ENCODE measurements at regions not wholly inside any gene's neighbourhood (a gene's known extent, or its start where the extent isn't known, plus 50 kb on each side); places are given as distances from the start of the nearest gene placed in this dataset.

DNA sequence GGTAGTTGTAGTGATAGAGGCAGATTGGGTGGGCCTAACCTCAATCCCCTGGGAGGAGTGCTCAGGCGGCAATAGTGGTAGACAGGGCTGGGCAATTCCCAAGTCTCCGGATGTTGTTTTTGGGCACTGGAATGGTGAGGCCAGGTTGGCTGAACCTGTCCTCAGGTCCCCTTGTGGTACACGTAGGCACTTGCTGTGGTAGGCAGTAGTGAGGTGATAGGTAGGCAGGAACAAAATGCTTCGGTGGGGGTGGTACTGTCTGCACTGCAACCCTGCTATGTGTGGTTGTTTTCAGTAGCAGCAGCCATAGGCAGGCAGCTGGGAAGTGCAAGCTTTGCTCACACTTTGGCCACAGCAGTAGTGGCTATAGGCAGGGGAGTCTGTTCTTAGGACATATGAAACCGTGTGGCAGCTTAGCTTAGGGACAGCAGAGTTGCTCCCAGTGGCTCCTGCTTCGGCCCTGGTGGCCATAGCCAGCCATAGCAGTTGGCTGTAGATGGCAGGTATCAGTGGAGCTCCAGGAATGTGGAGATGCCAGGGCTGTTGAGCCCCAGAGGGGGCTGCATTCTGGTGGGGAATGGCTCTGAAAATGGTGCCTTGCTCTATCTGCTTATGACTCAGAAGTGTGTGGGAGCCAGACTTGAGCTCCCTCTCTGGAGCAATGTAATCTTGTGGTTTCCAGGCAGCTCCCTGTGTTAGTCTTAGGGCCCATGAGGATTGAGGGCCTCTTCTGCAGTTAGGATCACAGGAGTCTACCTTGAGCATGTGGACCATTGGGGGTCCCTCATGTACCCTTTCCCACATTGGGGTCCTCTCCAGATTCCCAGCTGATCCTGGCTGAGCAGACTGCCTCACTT lies 241.8 kb upstream of the BMP2 start:
- BruUV-seq (replicated peaks) = no TSS peak
- POLR2A ChIA-PET = no interaction called here
- Histone ChIP-seq H4K20me1 (ENCODE audit: insufficient read depth, low read length) (no peaks in the 10 kb centered on the region), H3K36me3 (replicated peaks in 1 of 2; ENCODE audit: control insufficient read depth in 1 of 2, insufficient read depth in 2 of 2, low read length in 2 of 2) (no peaks in the 10 kb centered on the region), H3K79me2 (ENCODE audit: insufficient read depth, low read length) (no peaks in the 10 kb centered on the region), H3K9me3 (ENCODE audit: low read length) (peaks cover 45% of the 10 kb centered on the region), H3K27me3 (ENCODE audit: control insufficient read depth in 1 of 2, insufficient read depth in 2 of 2, low read length in 2 of 2) (no peaks in the 10 kb centered on the region), H3K4me3 (replicated peaks in 1 of 3; ENCODE audit: insufficient read depth in 1 of 3, low read depth in 2 of 3, low read length in 3 of 3) (no peak overlapping the region), H3K4me1 (ENCODE audit: insufficient read depth, low read length) (no peaks in the 10 kb centered on the region), H3K9ac (ENCODE audit: insufficient read depth, low read depth, low read length) (no peak overlapping the region), H3K27ac (ENCODE audit: extremely low read length, insufficient read depth, low read length) (no peak overlapping the region), H2AFZ (ENCODE audit: low read length) (no peak overlapping the region), H3K4me2 (ENCODE audit: low read depth, low read length) (no peak overlapping the region)
- peak; percentile 94 for ATAC-seq
- no peak for FAIRE-seq
- WGBS (ENCODE audit: low lambda C conversion rate) = 37% methylated on average over 5 of the region's 6 CpGs
- CTCF ChIA-PET (ENCODE audit: low intra/inter-chr PET ratio, low total read pairs) = no interaction called here
- no peak for DNase-seq (ENCODE audit: low spot score)
- in situ Hi-C loops (cut with HindIII; ENCODE audit: extremely low pct_ligation_motif_present, low pct_unique_long_range_greater_than_20kb) = no loop called here
- intact Hi-C loops (cut with micrococcal nuclease; ENCODE audit: unreplicated experiment) = no loop called here
- TF ChIP-seq MXI1 (IDR thresholded peaks at IDR 0.05; ENCODE audit: borderline replicate concordance, low read depth, low read length) (no peak), ZNF567 (CRISPR knock-in tag; IDR thresholded peaks at IDR 0.05; ENCODE audit: borderline replicate concordance) (no peak), ZNF879 (CRISPR knock-in tag; IDR thresholded peaks at IDR 0.05) (no peak), ZNF335 (CRISPR knock-in tag; IDR thresholded peaks at IDR 0.05) (no peak), CBX5 (CRISPR knock-in tag; IDR thresholded peaks at IDR 0.05; ENCODE audit: borderline replicate concordance) (no peak), ZNF329 (CRISPR knock-in tag; IDR thresholded peaks at IDR 0.05; ENCODE audit: low read depth) (no peak), RELA (CRISPR knock-in tag; IDR thresholded peaks at IDR 0.05) (no peak)

DNA sequence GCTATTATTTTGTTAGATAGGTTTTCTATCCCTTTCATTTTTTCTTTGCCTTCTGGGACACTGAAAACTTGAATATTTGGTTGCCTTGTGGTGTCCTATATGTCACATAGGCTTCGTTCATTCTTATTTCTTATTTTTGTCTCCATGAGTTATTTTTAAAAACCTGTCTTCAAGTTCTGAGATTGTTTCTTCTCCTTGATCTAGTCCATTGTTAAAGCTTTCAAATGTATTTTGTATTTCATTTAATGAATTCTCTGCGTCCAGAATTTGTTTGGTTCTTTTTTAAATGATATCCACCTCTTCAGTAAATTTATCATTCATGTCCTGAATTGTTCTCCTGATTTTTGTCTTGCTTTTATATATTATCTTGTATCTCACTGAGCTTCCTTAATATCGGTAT lies 243.2 kb upstream of the BMP2 start:
- FAIRE-seq (no peak), ATAC-seq (no peak), DNase-seq (ENCODE audit: low spot score) (no peak)
- POLR2A ChIA-PET = no interaction called here
- in situ Hi-C loops (cut with HindIII; ENCODE audit: extremely low pct_ligation_motif_present, low pct_unique_long_range_greater_than_20kb) = no loop called here
- Histone ChIP-seq H3K36me3 (replicated peaks in 1 of 2; ENCODE audit: control insufficient read depth in 1 of 2, insufficient read depth in 2 of 2, low read length in 2 of 2) (no peaks in the 10 kb centered on the region), H3K9me3 (ENCODE audit: low read length) (peaks cover 51% of the 10 kb centered on the region), H2AFZ (ENCODE audit: low read length) (no peak overlapping the region), H3K4me3 (replicated peaks in 1 of 3; ENCODE audit: insufficient read depth in 1 of 3, low read depth in 2 of 3, low read length in 3 of 3) (no peak overlapping the region), H3K4me1 (ENCODE audit: insufficient read depth, low read length) (no peaks in the 10 kb centered on the region), H3K27ac (ENCODE audit: extremely low read length, insufficient read depth, low read length) (no peak overlapping the region), H3K27me3 (ENCODE audit: control insufficient read depth in 1 of 2, insufficient read depth in 2 of 2, low read length in 2 of 2) (no peaks in the 10 kb centered on the region), H3K4me2 (ENCODE audit: low read depth, low read length) (no peak overlapping the region), H3K79me2 (ENCODE audit: insufficient read depth, low read length) (no peaks in the 10 kb centered on the region), H4K20me1 (ENCODE audit: insufficient read depth, low read length) (no peaks in the 10 kb centered on the region), H3K9ac (ENCODE audit: insufficient read depth, low read depth, low read length) (no peak overlapping the region)
- no TSS peak for BruUV-seq (replicated peaks)
- intact Hi-C loops (cut with micrococcal nuclease; ENCODE audit: unreplicated experiment) = no loop called here
- WGBS (ENCODE audit: low lambda C conversion rate) = 2% methylated on average over 3 of the region's 3 CpGs
- CTCF ChIA-PET (ENCODE audit: low intra/inter-chr PET ratio, low total read pairs) = no interaction called here
- peak; percentile 98 for TF ChIP-seq ZNF160 (CRISPR knock-in tag; IDR thresholded peaks at IDR 0.05)
- TF ChIP-seq SIN3B (IDR thresholded peaks at IDR 0.05; ENCODE audit: low read length) = no peak
